NB4 (cell line): ENCODE measurements at regions not wholly inside any gene's neighbourhood (a gene's known extent, or its start where the extent isn't known, plus 50 kb on each side); places are given as distances from the start of the nearest gene placed in this dataset.
A peak's percentile ranks its signal among the peaks of the same experiment; 100 is the strongest.

Source experiments
- DNase-seq: peaks from one replicate; pipeline ENCODE4 v3.0.0; 2010; ENCODE audit warnings: low read depth
- H3K4me3 ChIP-seq: one replicate; pipeline ENCODE4 v1.5.1; 2011; ENCODE audit warnings: mild to moderate bottlenecking, low read depth, low read length, moderate library complexity
- CTCF ChIP-seq: IDR thresholded peaks from one replicate; pipeline ENCODE4 v1.5.1; 2012; ENCODE audit warnings: low read depth, low read length
- MAX ChIP-seq: IDR thresholded peaks from 2 replicates; pipeline ENCODE4 v1.6.1; 2011; ENCODE audit warnings: low read depth, low read length
- MYC ChIP-seq: IDR thresholded peaks from 2 replicates; pipeline ENCODE4 v1.6.1; 2011; ENCODE audit warnings: low read depth, low read length
- POLR2A ChIP-seq: IDR thresholded peaks from 2 replicates; pipeline ENCODE4 v1.6.1; 2011; ENCODE audit warnings: mild to moderate bottlenecking; ENCODE audit not compliant: insufficient read length; ENCODE audit errors: extremely low read depth

- TF ChIP-seq MAX (no peak), MYC (no peak), CTCF (no peak), POLR2A (no peak)
- peak; percentile 19 for DNase-seq
- no peak overlapping the region for H3K4me3 ChIP-seq
Measured at GRCh38 chr3:153658136-153658535, 463.1 kb upstream of the ARHGEF26 start.

- TF ChIP-seq MAX (no peak), MYC (no peak), POLR2A (no peak), CTCF (no peak)
- no peak overlapping the region for H3K4me3 ChIP-seq
- DNase-seq, result no peak
Measured at GRCh38 chr3:153666991-153667740, 454.0 kb upstream of the ARHGEF26 start.

- TF ChIP-seq POLR2A (no peak), MAX (no peak), MYC (no peak), CTCF (no peak)
- DNase-seq, result no peak
- no peak overlapping the region for H3K4me3 ChIP-seq
Measured at GRCh38 chr3:153669527-153669926, 451.7 kb upstream of the ARHGEF26 start.

- no peak overlapping the region for H3K4me3 ChIP-seq
- no peak for DNase-seq
- TF ChIP-seq MAX (no peak), CTCF (no peak), POLR2A (no peak), MYC (no peak)
Measured at GRCh38 chr3:153670577-153670976, 450.6 kb upstream of the ARHGEF26 start.

GRCh38 chr3:153673853-153674252, 447.3 kb upstream of the ARHGEF26 start:
- no peak for DNase-seq
- TF ChIP-seq POLR2A, result no peak
- TF ChIP-seq MAX, result no peak
- no peak for TF ChIP-seq CTCF
- TF ChIP-seq MYC, result no peak
- no peak overlapping the region for H3K4me3 ChIP-seq
